HCT116 (cell line): ENCODE measurements at regions not wholly inside any gene's neighbourhood (a gene's known extent, or its start where the extent isn't known, plus 50 kb on each side); places are given as distances from the start of the nearest gene placed in this dataset.

ENCODE experiments used
- ATAC-seq: fragments of 200-7000 bp; cut with Tn5 transposase; 2 replicates; pipeline ENCODE4 v1.9.1; 2020; ENCODE audit warnings: mild to moderate bottlenecking, moderate library complexity
- BruUV-seq: library from RNA; stranded (reverse); fragments of 400-500 nt; replicated peaks from 2 replicates; lab custom pipeline; 2021; lab: Mats Ljungman, UMichigan
- CTCF ChIA-PET: fragments of 300-600 bp; sonication (Branson Sonifier 250); formaldehyde crosslinking; loops from one replicate; lab custom pipeline; 2021; ENCODE audit warnings: antibody characterized with exemption; lab: Charles Lee
- POLR2A ChIA-PET: fragments of 300-600, 350-600 bp; sonication (Branson Sonifier 250); formaldehyde crosslinking; loops from one replicate; lab custom pipeline; 2021; ENCODE audit warnings: antibody characterized with exemption; lab: Charles Lee
- RAD21 ChIA-PET, 2 experiments: fragments of 300-600 bp; sonication (Branson Sonifier 250); formaldehyde crosslinking; loops; one replicate each; lab custom pipeline; 2023; ENCODE audit warnings: low total read pairs in 2 of 2; ENCODE audit not compliant: uncharacterized antibody in 2 of 2, unreplicated experiment in 2 of 2, low non-redundant PET in 1 of 2; lab: Charles Lee
- DNase-seq: peaks from one replicate; pipeline ENCODE4 v3.0.0-alpha.2; 2010; ENCODE audit warnings: low read depth, low spot score
- H2AFZ ChIP-seq: fragments of 200-600 bp; shearing (Covaris generic), sonication (generic); 2 replicates; pipeline ENCODE4 v1.6.1; 2017; ENCODE audit warnings: low read depth, mixed run types, mixed read lengths, antibody characterized with exemption, low read length; ENCODE audit not compliant: poor library complexity, severe bottlenecking
- H3K27ac ChIP-seq: 2 replicates; pipeline ENCODE4 v1.5.1; 2012; ENCODE audit warnings: low read depth, low read length
- H3K27me3 ChIP-seq: fragments of 200-600 bp; sonication (generic); 2 replicates; pipeline ENCODE4 v1.6.1; 2016; ENCODE audit warnings: mixed run types, low read length, mixed read lengths; ENCODE audit not compliant: insufficient read depth
- H3K36me3 ChIP-seq, 2 experiments: fragments of 200-500 bp in 1 of 2; fragments of 200-600 bp in 1 of 2; sonication (Bioruptor generic) in 1 of 2; sonication (generic) in 1 of 2; 2 replicates each; pipeline versions ENCODE4 v1.5.1 to v1.6.1; 2014 to 2016; ENCODE audit warnings: low read length in 2 of 2, inconsistent platforms in 1 of 2, mixed read lengths in 1 of 2, mixed run types in 1 of 2; ENCODE audit not compliant: insufficient read depth in 2 of 2, control insufficient read depth in 1 of 2
- H3K4me1 ChIP-seq, 2 experiments: fragments of 200-600 bp in 1 of 2; sonication (generic) in 1 of 2; 2 replicates each; pipeline versions ENCODE4 v1.5.1 to v1.6.1; 2012 to 2017; ENCODE audit warnings: low read length in 2 of 2, inconsistent platforms in 1 of 2, mild to moderate bottlenecking in 1 of 2, mixed read lengths in 1 of 2, mixed run types in 1 of 2, moderate library complexity in 1 of 2; ENCODE audit not compliant: insufficient read depth in 2 of 2, control insufficient read depth in 1 of 2
- H3K4me2 ChIP-seq: fragments of 200-600 bp; sonication (generic); 2 replicates; pipeline ENCODE4 v1.6.1; 2017; ENCODE audit warnings: mixed run types, low read length, mixed read lengths
- H3K4me3 ChIP-seq, 2 experiments: fragments of 200-600 bp in 1 of 2; sonication (generic) in 1 of 2; replicated peaks in 1 of 2; 2 replicates each; pipeline ENCODE4 v1.5.1; 2011 to 2016; ENCODE audit warnings: low read length in 2 of 2, control low read depth in 1 of 2, low read depth in 1 of 2, mild to moderate bottlenecking in 1 of 2, mixed read lengths in 1 of 2, mixed run types in 1 of 2
- H3K79me2 ChIP-seq: fragments of 200-600 bp; sonication (generic); 2 replicates; pipeline ENCODE4 v1.6.1; 2017; ENCODE audit warnings: mild to moderate bottlenecking, mixed run types, low read length, moderate library complexity, mixed read lengths; ENCODE audit not compliant: insufficient read depth
- H3K9ac ChIP-seq: fragments of 200-600 bp; sonication (generic); 2 replicates; pipeline ENCODE4 v1.6.1; 2016; ENCODE audit warnings: low read length, mixed read lengths
- H3K9me2 ChIP-seq: fragments of 200-600 bp; sonication (generic), shearing (Covaris generic); 2 replicates; pipeline ENCODE4 v1.6.1; 2017; ENCODE audit warnings: mixed run types, mild to moderate bottlenecking, moderate library complexity; ENCODE audit not compliant: insufficient read depth
- H3K9me3 ChIP-seq, 2 experiments: fragments of 200-500 bp in 1 of 2; fragments of 200-600 bp in 1 of 2; sonication (Bioruptor generic) in 1 of 2; sonication (generic) in 1 of 2; 2 replicates each; pipeline ENCODE4 v1.6.1; 2014 to 2017; ENCODE audit warnings: low read length in 2 of 2, mixed read lengths in 2 of 2, inconsistent platforms in 1 of 2, low read depth in 1 of 2, mild to moderate bottlenecking in 1 of 2, mixed run types in 1 of 2, moderate library complexity in 1 of 2; ENCODE audit not compliant: control insufficient read depth in 1 of 2, insufficient read depth in 1 of 2
- H4K20me1 ChIP-seq: fragments of 200-600 bp; sonication (generic), shearing (Covaris generic); 2 replicates; pipeline ENCODE4 v1.6.1; 2017; ENCODE audit warnings: mixed run types, mild to moderate bottlenecking, moderate library complexity; ENCODE audit not compliant: insufficient read depth
- ATF3 ChIP-seq: IDR thresholded peaks from 2 replicates; pipeline ENCODE4 v1.6.1; 2012
- CEBPB ChIP-seq: IDR thresholded peaks from 2 replicates; pipeline ENCODE4 v1.6.1; 2012; ENCODE audit warnings: low read depth
- EZH2 ChIP-seq: fragments of 200-600 bp; sonication (generic); IDR thresholded peaks from 2 replicates; pipeline ENCODE4 v1.6.1; 2017; ENCODE audit warnings: antibody characterized with exemption, mixed run types
- FOSL1 ChIP-seq: IDR thresholded peaks from 2 replicates; pipeline ENCODE4 v1.6.1; 2012; ENCODE audit warnings: low read depth
- JUND ChIP-seq: IDR thresholded peaks from 2 replicates; pipeline ENCODE4 v1.6.1; 2012
- POLR2AphosphoS5 ChIP-seq: IDR thresholded peaks from 2 replicates; pipeline ENCODE4 v1.6.1; 2011; ENCODE audit warnings: mild to moderate bottlenecking, low read depth, low read length, moderate library complexity
- RAD21 ChIP-seq: IDR thresholded peaks from 2 replicates; pipeline ENCODE4 v1.6.1; 2012; ENCODE audit warnings: low read depth, mild to moderate bottlenecking
- SIN3A ChIP-seq: IDR thresholded peaks from 2 replicates; pipeline ENCODE4 v1.6.1; 2012; ENCODE audit warnings: low read depth
- SP1 ChIP-seq: IDR thresholded peaks from 2 replicates; pipeline ENCODE4 v1.6.1; 2012; ENCODE audit warnings: low read depth
- SRF ChIP-seq: IDR thresholded peaks from 2 replicates; pipeline ENCODE4 v1.6.1; 2012; ENCODE audit warnings: low read depth
- ZFX ChIP-seq: fragments of 450-650 bp; IDR thresholded peaks from 2 replicates; pipeline ENCODE4 v1.6.1; 2017
- ZNF274 ChIP-seq: fragments of 200-500 bp; sonication (Bioruptor generic); IDR thresholded peaks from 2 replicates; pipeline ENCODE4 v1.6.1; 2014; ENCODE audit warnings: mild to moderate bottlenecking, low read depth, low read length, inconsistent platforms
- intact Hi-C: fragments of 100-400 bp; cut with micrococcal nuclease; formaldehyde crosslinking; loops from 2 replicates; pipeline ENCODE4 v1.10.0; 2022
- TF ChIP-seq, protein P1 (sequence below): IDR thresholded peaks from 2 replicates; pipeline ENCODE4 v1.6.1; 2012; ENCODE audit warnings: low read depth

DNA sequence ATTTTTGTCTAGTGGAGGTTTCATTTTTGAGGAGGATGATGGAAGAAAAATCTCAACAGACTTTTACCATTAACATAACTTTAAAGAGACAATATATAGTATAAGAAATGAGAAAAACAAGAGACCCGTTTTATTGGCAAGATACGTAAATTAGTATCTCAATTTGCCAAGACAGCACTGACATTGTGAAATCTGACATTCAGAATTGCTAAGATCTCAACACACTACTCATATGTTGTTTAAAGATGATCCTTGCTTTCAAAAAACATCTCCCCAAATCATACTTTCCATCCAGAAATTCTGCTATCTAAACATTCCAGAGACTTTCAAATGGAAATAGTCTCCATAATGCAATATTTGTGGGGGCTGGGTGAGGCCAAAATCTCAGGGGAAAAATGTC is 220.9 kb upstream of the CEP162 start:
- no peaks in the 10 kb centered on the region for H4K20me1 ChIP-seq
- H3K36me3 ChIP-seq, result no peaks in the 10 kb centered on the region
- H3K27me3 ChIP-seq, result no peaks in the 10 kb centered on the region
- H3K9me3 ChIP-seq, result no peaks in the 10 kb centered on the region
- no peaks in the 10 kb centered on the region for H3K4me1 ChIP-seq
- TF ChIP-seq RAD21 (no peak), SRF (no peak), SP1 (no peak), EZH2 (no peak), FOSL1 (no peak), ZFX (no peak), CEBPB (no peak), JUND (no peak), ZNF274 (no peak), SIN3A (no peak), ATF3 (no peak), POLR2AphosphoS5 (no peak)
- TF ChIP-seq, protein P1, sequence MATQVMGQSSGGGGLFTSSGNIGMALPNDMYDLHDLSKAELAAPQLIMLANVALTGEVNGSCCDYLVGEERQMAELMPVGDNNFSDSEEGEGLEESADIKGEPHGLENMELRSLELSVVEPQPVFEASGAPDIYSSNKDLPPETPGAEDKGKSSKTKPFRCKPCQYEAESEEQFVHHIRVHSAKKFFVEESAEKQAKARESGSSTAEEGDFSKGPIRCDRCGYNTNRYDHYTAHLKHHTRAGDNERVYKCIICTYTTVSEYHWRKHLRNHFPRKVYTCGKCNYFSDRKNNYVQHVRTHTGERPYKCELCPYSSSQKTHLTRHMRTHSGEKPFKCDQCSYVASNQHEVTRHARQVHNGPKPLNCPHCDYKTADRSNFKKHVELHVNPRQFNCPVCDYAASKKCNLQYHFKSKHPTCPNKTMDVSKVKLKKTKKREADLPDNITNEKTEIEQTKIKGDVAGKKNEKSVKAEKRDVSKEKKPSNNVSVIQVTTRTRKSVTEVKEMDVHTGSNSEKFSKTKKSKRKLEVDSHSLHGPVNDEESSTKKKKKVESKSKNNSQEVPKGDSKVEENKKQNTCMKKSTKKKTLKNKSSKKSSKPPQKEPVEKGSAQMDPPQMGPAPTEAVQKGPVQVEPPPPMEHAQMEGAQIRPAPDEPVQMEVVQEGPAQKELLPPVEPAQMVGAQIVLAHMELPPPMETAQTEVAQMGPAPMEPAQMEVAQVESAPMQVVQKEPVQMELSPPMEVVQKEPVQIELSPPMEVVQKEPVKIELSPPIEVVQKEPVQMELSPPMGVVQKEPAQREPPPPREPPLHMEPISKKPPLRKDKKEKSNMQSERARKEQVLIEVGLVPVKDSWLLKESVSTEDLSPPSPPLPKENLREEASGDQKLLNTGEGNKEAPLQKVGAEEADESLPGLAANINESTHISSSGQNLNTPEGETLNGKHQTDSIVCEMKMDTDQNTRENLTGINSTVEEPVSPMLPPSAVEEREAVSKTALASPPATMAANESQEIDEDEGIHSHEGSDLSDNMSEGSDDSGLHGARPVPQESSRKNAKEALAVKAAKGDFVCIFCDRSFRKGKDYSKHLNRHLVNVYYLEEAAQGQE, result no peak
- H3K79me2 ChIP-seq, result no peaks in the 10 kb centered on the region
- H3K9me2 ChIP-seq, result no peaks in the 10 kb centered on the region
- intact Hi-C loops, result no loop called here
- no peak overlapping the region for H3K27ac ChIP-seq
- H3K4me3 ChIP-seq, result no peak overlapping the region
- ChIA-PET POLR2A (no interaction called here), CTCF (no interaction called here), RAD21 (no interaction called here)
- DNase-seq (no peak), ATAC-seq (no peak)
- H2AFZ ChIP-seq, result no peak overlapping the region
- no TSS peak for BruUV-seq
- no peak overlapping the region for H3K4me2 ChIP-seq
- H3K9ac ChIP-seq, result no peak overlapping the region
